HG02840 (cell line): ENCODE measurements at regions not wholly inside any gene's neighbourhood (a gene's known extent, or its start where the extent isn't known, plus 50 kb on each side); places are given as distances from the start of the nearest gene placed in this dataset.
A peak's percentile ranks its signal among the peaks of the same experiment; 100 is the strongest.

ENCODE experiments used
- ATAC-seq: cut with Tn5 transposase; IDR thresholded peaks from one replicate; pipeline ENCODE4 v1.9.1; 2021; ENCODE audit warnings: mild to moderate bottlenecking, moderate library complexity, moderate number of reproducible peaks; ENCODE audit not compliant: unreplicated experiment, low FRiP score

GRCh38 chr6:137727216-137727765, 139.8 kb upstream of the TNFAIP3 start:
- ATAC-seq: no peak

- ATAC-seq: no peak
These were observed 138.4 kb upstream of the TNFAIP3 start for GRCh38 chr6:137728386-137729349.

GRCh38 chr6:137729866-137730629, 137.0 kb upstream of the TNFAIP3 start:
- ATAC-seq: no peak

GRCh38 chr6:137731600-137731959, 135.5 kb upstream of the TNFAIP3 start:
- ATAC-seq: no peak

- no peak for ATAC-seq
These were observed 135.0 kb upstream of the TNFAIP3 start for GRCh38 chr6:137731960-137732616.

- no peak for ATAC-seq
These were observed 133.7 kb upstream of the TNFAIP3 start for GRCh38 chr6:137733372-137733771.

- ATAC-seq: no peak
These were observed 132.8 kb upstream of the TNFAIP3 start for GRCh38 chr6:137734005-137734874.

GRCh38 chr6:137734875-137735182, 132.2 kb upstream of the TNFAIP3 start:
- no peak for ATAC-seq

GRCh38 chr6:137736048-137736818, 130.8 kb upstream of the TNFAIP3 start:
- no peak for ATAC-seq

GRCh38 chr6:137736911-137737310, 130.1 kb upstream of the TNFAIP3 start:
- no peak for ATAC-seq

- no peak for ATAC-seq
These were observed 129.0 kb upstream of the TNFAIP3 start for GRCh38 chr6:137737836-137738596.

GRCh38 chr6:137738931-137739504, 128.0 kb upstream of the TNFAIP3 start:
- ATAC-seq: no peak

GRCh38 chr6:137739544-137739943, 127.5 kb upstream of the TNFAIP3 start:
- no peak for ATAC-seq

GRCh38 chr6:137740091-137740755, 126.8 kb upstream of the TNFAIP3 start:
- ATAC-seq: no peak

- ATAC-seq: no peak
These were observed 125.9 kb upstream of the TNFAIP3 start for GRCh38 chr6:137740967-137741761.

- no peak for ATAC-seq
These were observed 123.6 kb upstream of the TNFAIP3 start for GRCh38 chr6:137743493-137743892.

GRCh38 chr6:137744877-137745276, 122.2 kb upstream of the TNFAIP3 start:
- ATAC-seq: peak; percentile 64
